Lower lobe of right lung (tissue), 2 donors: ENCODE measurements at regions not wholly inside any gene's neighbourhood (a gene's known extent, or its start where the extent isn't known, plus 50 kb on each side); places are given as distances from the start of the nearest gene placed in this dataset.

Experiments
- ATAC-seq, 2 donors: fragments of 200-7000 bp; cut with Tn5 transposase; one replicate each; pipeline ENCODE4 v1.9.1; 2020 to 2022; ENCODE audit warnings: mild to moderate bottlenecking in 2 of 2, moderate library complexity in 2 of 2
- DNase-seq: peaks from one replicate; pipeline ENCODE4 v3.0.0-alpha.2; 2020
- H3K27ac ChIP-seq: fragments of 200-600 bp; one replicate; pipeline ENCODE4 v1.8.0; 2022
- H3K27me3 ChIP-seq: fragments of 200-600 bp; one replicate; pipeline ENCODE4 v1.8.0; 2022; ENCODE audit warnings: low read depth
- H3K36me3 ChIP-seq: fragments of 200-600 bp; one replicate; pipeline ENCODE4 v1.8.0; 2022; ENCODE audit warnings: mild to moderate bottlenecking
- H3K4me1 ChIP-seq: fragments of 200-600 bp; one replicate; pipeline ENCODE4 v1.8.0; 2022
- H3K4me3 ChIP-seq: fragments of 200-600 bp; one replicate; pipeline ENCODE4 v1.8.0; 2022; ENCODE audit warnings: mild to moderate bottlenecking
- H3K9me3 ChIP-seq: fragments of 200-600 bp; one replicate; pipeline ENCODE4 v1.8.0; 2022
- CTCF ChIP-seq: fragments of 200-600 bp; IDR thresholded peaks from one replicate; pipeline ENCODE4 v1.8.0; 2022; ENCODE audit warnings: antibody characterized with exemption, mild to moderate bottlenecking
- intact Hi-C: fragments of 100-400 bp; cut with DNase I; formaldehyde crosslinking; loops from one replicate; pipeline ENCODE4 v1.11.0; 2022
- donor health status: DM: no; HTN: yes; CAD: no; lungs with severe emphysema.

GRCh38 chr22:49180683-49181024, 647.0 kb downstream of the BRD1 start:
- H3K4me1 ChIP-seq: no peaks in the 10 kb centered on the region
- no peaks in the 10 kb centered on the region for H3K36me3 ChIP-seq
- H3K27ac ChIP-seq: no peak overlapping the region
- DNase-seq (no peak), ATAC-seq (no peak)
- H3K9me3 ChIP-seq: no peaks in the 10 kb centered on the region
- intact Hi-C loops: no loop called here
- TF ChIP-seq CTCF: no peak
- H3K4me3 ChIP-seq: no peak overlapping the region
- peaks cover 38% of the 10 kb centered on the region for H3K27me3 ChIP-seq

- no peaks in the 10 kb centered on the region for H3K4me1 ChIP-seq
- no peaks in the 10 kb centered on the region for H3K36me3 ChIP-seq
- H3K27ac ChIP-seq: no peak overlapping the region
- peaks cover 38% of the 10 kb centered on the region for H3K27me3 ChIP-seq
- DNase-seq (peak; percentile 35), ATAC-seq (peak; percentile 8 to 18)
- no peak overlapping the region for H3K4me3 ChIP-seq
- TF ChIP-seq CTCF: no peak
- H3K9me3 ChIP-seq: no peaks in the 10 kb centered on the region
- intact Hi-C loops: no loop called here
Measured at GRCh38 chr22:49179886-49180682, 647.6 kb downstream of the BRD1 start.

DNA sequence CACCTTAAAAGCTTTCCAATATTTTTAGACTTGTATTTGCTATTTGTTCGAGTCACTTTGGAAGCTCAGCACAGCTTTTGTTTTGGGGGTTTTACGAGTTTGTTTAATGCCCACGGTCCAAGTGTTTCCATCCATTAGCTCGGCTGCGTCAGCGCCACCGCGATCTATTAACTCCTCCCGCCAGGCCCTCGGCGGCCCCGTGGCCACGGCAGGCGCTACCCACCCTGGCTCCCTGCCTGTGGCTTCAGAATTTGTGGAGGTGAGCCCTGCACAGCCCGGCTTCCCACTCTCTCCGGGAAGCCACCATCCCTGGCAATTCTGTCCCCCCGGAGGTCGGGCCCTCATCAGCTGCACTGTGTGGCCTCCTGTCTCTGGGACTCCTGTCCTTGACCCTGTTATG, 648.5 kb downstream of the BRD1 start:
- DNase-seq (peak; percentile 34), ATAC-seq (no peak)
- no peak for TF ChIP-seq CTCF
- intact Hi-C loops: no loop called here
- no peaks in the 10 kb centered on the region for H3K4me1 ChIP-seq
- no peaks in the 10 kb centered on the region for H3K36me3 ChIP-seq
- no peak overlapping the region for H3K27ac ChIP-seq
- peaks cover 33% of the 10 kb centered on the region for H3K27me3 ChIP-seq
- H3K9me3 ChIP-seq: no peaks in the 10 kb centered on the region
- no peak overlapping the region for H3K4me3 ChIP-seq

DNA sequence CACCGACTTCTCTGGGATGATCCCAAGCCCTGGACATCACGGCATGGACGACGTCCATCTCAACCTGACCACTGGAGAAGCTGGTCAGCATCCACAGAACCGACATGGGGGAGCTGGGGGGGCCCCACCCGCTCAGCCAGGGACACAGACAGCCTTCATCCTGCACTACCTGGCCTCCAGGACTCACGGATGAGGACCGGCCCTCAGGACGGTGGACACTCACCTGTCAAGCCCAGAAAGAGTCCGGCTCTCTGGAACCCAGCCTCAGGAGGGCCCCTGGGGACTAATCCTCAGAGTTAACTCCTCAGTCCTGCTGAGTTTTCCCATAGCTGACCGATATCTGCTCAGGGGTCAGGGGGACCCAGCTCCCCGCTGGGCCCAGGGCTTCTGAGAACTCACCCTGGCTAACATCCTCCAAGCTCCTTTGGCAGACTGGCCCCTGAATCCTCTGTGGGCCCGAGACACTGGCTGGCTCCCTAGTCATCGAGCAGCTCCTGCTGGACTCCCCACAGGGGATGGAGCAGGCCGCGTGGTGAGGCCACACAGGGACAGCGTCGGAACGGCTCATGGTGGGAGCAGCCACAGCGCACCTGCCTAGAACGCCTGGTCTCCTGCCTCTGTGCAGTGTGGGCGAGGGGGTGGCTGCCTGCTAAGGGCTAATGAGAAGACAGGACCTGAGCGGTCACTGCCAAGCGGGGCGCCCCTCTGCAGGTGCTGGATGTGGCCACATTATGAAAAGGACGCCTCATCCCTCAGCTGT, 649.2 kb downstream of the BRD1 start:
- DNase-seq: peak; percentile 41
- peaks cover 26% of the 10 kb centered on the region for H3K27me3 ChIP-seq
- H3K4me1 ChIP-seq: no peaks in the 10 kb centered on the region

GRCh38 chr22:49177666-49178065, 650.0 kb downstream of the BRD1 start:
- TF ChIP-seq CTCF: no peak
- peak; percentile 19 for DNase-seq
- H3K4me3 ChIP-seq: no peak overlapping the region
- no peaks in the 10 kb centered on the region for H3K4me1 ChIP-seq
- intact Hi-C loops: no loop called here
- ATAC-seq: no peak
- peaks cover 22% of the 10 kb centered on the region for H3K27me3 ChIP-seq
- H3K36me3 ChIP-seq: no peaks in the 10 kb centered on the region
- H3K9me3 ChIP-seq: no peaks in the 10 kb centered on the region
- no peak overlapping the region for H3K27ac ChIP-seq

More for the DNA sequence above, 649.2 kb downstream of the BRD1 start:
- H3K36me3 ChIP-seq: no peaks in the 10 kb centered on the region
- no peak overlapping the region for H3K4me3 ChIP-seq
- H3K9me3 ChIP-seq: no peaks in the 10 kb centered on the region
- ATAC-seq: no peak
- intact Hi-C loops: no loop called here
- no peak overlapping the region for H3K27ac ChIP-seq
- no peak for TF ChIP-seq CTCF
